Thyroid gland (tissue), 4 donors: ENCODE measurements at regions not wholly inside any gene's neighbourhood (a gene's known extent, or its start where the extent isn't known, plus 50 kb on each side); places are given as distances from the start of the nearest gene placed in this dataset.
"Not testable (repeated sequence)": the region's sequence is repeated elsewhere in the genome, so short reads cannot be mapped to it uniquely, and the experiment has no call there.

Experiments
- DNase-seq, 2 donors: peaks; one replicate each; pipeline ENCODE4 v3.0.0-alpha.2; 2019
- H3K27ac ChIP-seq, 3 donors: fragments of 200-600 bp; sonication (generic); 1 replicate in 2 of 3; 2 replicates in 1 of 3; pipeline ENCODE4 v1.5.1; 2016 to 2019; ENCODE audit warnings: mild to moderate bottlenecking in 1 of 3, moderate library complexity in 1 of 3
- H3K27me3 ChIP-seq: fragments of 200-600 bp; sonication (generic); one replicate; pipeline ENCODE4 v1.5.1; 2019
- H3K36me3 ChIP-seq, 2 donors: fragments of 200-600 bp; sonication (generic); one replicate each; pipeline ENCODE4 v1.5.1; 2016 to 2019
- H3K4me1 ChIP-seq, 2 donors: fragments of 200-600 bp; sonication (generic); one replicate each; pipeline ENCODE4 v1.5.1; 2017 to 2019
- H3K4me3 ChIP-seq, 3 donors: fragments of 200-600 bp; sonication (generic); replicated peaks in 1 of 3; 1 replicate in 2 of 3; 2 replicates in 1 of 3; pipeline ENCODE4 v1.5.1; 2016; ENCODE audit warnings: mild to moderate bottlenecking in 1 of 3
- H3K9me3 ChIP-seq: fragments of 200-600 bp; sonication (generic); one replicate; pipeline ENCODE4 v1.5.1; 2017
- POLR2A ChIP-seq, 2 donors: fragments of 450-650 bp; IDR thresholded peaks; one replicate each; pipeline ENCODE4 v1.6.1; 2017; ENCODE audit warnings: antibody characterized with exemption in 2 of 2, mild to moderate bottlenecking in 2 of 2, moderate library complexity in 1 of 2
- WGBS, 2 donors: methylation state at CpG; one replicate each; pipeline ENCODE4 v1.1.5; 2017; 5-methylcytosine and 5-hydroxymethylcytosine counted together
- intact Hi-C: fragments of 100-400 bp; cut with DNase I; formaldehyde crosslinking; loops from one replicate; pipeline ENCODE4 v1.15.1; 2023
- TF ChIP-seq, protein P1 (sequence below), 6 experiments: fragments of 200-600 bp in 3 of 6; fragments of 450-650 bp in 3 of 6; sonication (generic) in 3 of 6; IDR thresholded peaks; one replicate each; pipeline ENCODE4 v1.5.1; 2016 to 2019; ENCODE audit warnings: antibody characterized with exemption in 6 of 6, mild to moderate bottlenecking in 2 of 6, inconsistent platforms in 1 of 6, moderate library complexity in 1 of 6

DNA sequence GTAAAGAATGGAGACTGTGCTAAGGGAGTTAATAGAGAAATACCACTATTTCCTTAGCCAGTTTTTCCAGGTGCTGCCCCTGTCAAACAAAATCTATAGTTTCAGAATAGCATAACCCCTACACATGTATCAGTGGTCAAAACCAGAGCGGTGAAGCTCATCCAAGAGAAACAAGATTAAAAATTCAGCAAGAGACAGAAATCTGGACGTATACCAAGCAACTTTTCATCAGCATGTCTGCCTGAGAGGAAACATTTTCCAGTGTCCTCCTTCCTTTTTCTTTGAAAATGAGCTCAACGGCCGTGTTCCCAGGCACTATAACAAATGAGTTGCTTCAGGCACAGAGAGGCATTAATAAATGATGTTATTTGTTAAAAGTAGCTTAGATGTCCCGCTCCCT is 416.5 kb downstream of the BCKDHB start:
- Histone ChIP-seq H3K9me3 (no peaks in the 10 kb centered on the region), H3K27me3 (no peaks in the 10 kb centered on the region), H3K36me3 (no peaks in the 10 kb centered on the region), H3K4me3 (no peak overlapping the region), H3K4me1 (no peaks in the 10 kb centered on the region), H3K27ac (peak overlapping the region in 1 of 3 donors; percentile 15)
- no peak for DNase-seq
- no peak for TF ChIP-seq POLR2A (IDR thresholded peaks at IDR 0.05)
- TF ChIP-seq, protein P1, sequence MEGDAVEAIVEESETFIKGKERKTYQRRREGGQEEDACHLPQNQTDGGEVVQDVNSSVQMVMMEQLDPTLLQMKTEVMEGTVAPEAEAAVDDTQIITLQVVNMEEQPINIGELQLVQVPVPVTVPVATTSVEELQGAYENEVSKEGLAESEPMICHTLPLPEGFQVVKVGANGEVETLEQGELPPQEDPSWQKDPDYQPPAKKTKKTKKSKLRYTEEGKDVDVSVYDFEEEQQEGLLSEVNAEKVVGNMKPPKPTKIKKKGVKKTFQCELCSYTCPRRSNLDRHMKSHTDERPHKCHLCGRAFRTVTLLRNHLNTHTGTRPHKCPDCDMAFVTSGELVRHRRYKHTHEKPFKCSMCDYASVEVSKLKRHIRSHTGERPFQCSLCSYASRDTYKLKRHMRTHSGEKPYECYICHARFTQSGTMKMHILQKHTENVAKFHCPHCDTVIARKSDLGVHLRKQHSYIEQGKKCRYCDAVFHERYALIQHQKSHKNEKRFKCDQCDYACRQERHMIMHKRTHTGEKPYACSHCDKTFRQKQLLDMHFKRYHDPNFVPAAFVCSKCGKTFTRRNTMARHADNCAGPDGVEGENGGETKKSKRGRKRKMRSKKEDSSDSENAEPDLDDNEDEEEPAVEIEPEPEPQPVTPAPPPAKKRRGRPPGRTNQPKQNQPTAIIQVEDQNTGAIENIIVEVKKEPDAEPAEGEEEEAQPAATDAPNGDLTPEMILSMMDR (IDR thresholded peaks at IDR 0.05): no peak
- intact Hi-C loops: no loop called here
- 61 to 68% methylated on average over 5 of the region's 5 CpGs for WGBS, 2 donors

DNA sequence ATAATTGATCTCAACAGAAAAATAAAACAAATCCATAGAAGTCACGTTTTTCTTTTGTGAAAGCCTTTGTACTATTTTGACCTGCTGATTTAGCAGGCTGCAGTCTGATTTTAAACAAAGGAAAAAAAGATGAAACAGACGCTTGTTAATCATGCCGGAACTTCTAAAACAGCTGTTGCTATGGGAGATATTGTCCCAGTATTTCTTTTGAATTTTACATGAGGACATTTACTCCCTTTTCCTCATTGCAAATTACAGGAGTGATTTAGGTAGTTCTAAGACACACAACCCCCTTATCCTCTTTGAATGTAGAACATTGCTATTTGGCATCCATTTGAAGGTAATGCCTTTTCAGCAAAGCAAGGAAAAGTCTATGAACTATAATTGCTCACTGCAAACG is 416.1 kb downstream of the BCKDHB start:
- no peaks in the 10 kb centered on the region for H3K4me1 ChIP-seq
- H3K27ac ChIP-seq: peak overlapping the region in 1 of 3 donors; percentile 15
- 54 to 74% methylated on average over 4 of the region's 4 CpGs for WGBS, 2 donors
- TF ChIP-seq POLR2A (IDR thresholded peaks at IDR 0.05): no peak
- TF ChIP-seq, protein P1 (IDR thresholded peaks at IDR 0.05): no peak
- no peak overlapping the region for H3K4me3 ChIP-seq
- no peaks in the 10 kb centered on the region for H3K9me3 ChIP-seq
- DNase-seq: no peak
- no peaks in the 10 kb centered on the region for H3K27me3 ChIP-seq
- no peaks in the 10 kb centered on the region for H3K36me3 ChIP-seq
- intact Hi-C loops: no loop called here

DNA sequence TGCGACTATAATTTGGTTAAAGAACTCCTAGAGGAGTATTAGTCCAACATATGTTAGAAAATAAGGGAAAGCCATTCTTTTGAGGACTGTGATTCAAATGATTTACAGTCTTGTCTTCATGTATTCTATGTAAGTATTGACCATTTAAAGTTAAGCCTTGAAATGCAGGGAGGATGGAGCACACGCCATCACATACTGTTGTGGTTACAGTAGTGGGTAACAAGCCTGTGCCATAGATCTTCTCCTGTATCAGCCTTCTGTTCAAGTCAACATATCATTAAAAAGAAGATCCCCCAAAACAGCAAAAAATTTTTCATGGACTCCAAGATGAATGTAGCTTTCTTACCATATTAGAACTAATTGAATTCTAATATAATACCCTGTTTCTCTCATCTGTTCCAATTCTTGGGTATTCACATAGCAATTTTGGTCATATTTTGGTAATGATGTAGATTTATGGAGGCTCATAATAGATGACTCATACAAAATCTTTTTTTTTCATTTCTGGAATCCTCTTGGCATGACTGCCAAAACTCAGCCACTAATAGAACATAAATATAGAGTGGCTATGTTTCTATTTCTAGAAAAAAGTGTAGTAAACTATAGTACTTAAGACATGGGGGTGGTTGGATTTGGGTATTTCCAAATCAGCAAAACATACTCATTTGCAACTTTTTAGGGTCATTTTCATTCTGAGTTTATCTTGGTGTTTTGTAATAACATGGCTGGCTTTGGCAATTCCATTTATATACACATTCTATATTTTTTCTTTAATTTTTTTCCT is 413.5 kb downstream of the BCKDHB start:
- intact Hi-C loops: no loop called here
- 95 to 97% methylated on average over 2 of the region's 2 CpGs for WGBS, 2 donors
- H3K4me1 ChIP-seq: no peaks in the 10 kb centered on the region
- DNase-seq: no peak
- H3K27ac ChIP-seq: no peak overlapping the region
- TF ChIP-seq, protein P1 (IDR thresholded peaks at IDR 0.05): no peak
- TF ChIP-seq POLR2A (IDR thresholded peaks at IDR 0.05): no peak
- no peaks in the 10 kb centered on the region for H3K36me3 ChIP-seq
- no peaks in the 10 kb centered on the region for H3K9me3 ChIP-seq
- H3K4me3 ChIP-seq: no peak overlapping the region
- H3K27me3 ChIP-seq: no peaks in the 10 kb centered on the region

DNA sequence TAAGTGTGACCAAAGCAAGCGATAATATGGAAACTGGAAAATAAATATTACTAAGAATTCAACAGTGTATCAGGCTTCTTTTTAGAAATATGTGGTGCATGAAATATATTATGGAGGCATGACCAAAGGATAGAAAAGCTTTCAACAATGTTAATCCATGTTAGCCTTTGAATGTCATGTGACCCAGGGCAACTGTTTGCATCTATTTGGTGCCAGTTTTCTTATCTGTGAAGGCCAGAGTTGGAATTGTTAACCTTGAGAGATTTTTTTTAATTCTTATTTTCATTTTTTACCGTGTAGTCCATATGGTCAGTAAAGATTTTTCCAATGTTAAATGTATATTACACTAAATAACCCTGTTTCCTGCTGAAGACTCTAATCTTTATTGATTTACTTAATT is 411.1 kb downstream of the BCKDHB start:
- Histone ChIP-seq H3K4me3 (no peak overlapping the region), H3K36me3 (no peaks in the 10 kb centered on the region), H3K27ac (no peak overlapping the region), H3K9me3 (no peaks in the 10 kb centered on the region), H3K27me3 (no peaks in the 10 kb centered on the region), H3K4me1 (no peaks in the 10 kb centered on the region)
- 91 to 93% methylated on average over 2 of the region's 2 CpGs for WGBS, 2 donors
- DNase-seq: no peak
- TF ChIP-seq, protein P1 (IDR thresholded peaks at IDR 0.05): no peak
- no peak for TF ChIP-seq POLR2A (IDR thresholded peaks at IDR 0.05)
- intact Hi-C loops: no loop called here

DNA sequence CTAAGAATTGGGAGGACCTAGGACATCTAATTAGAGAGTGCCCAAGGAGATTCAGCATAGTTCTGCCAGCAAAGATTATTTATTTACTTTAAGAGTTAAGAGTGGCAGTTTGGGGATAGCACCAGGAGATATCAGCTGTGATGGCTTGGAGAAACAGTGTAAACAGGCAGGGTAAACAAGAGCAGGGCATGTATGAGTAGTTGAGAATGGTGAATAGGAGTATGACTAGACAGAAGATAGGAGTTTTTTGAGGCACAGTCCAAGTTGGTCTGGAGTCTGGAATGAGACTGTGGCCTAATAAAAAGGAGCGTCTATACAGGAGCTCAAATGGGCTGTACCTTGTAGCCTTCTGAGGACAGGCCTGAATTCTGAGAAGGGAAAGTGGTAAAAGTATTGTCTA is 404.1 kb downstream of the BCKDHB start:
- H3K27me3 ChIP-seq, H3K27ac ChIP-seq, intact Hi-C loops, H3K4me3 ChIP-seq, H3K4me1 ChIP-seq, DNase-seq, H3K9me3 ChIP-seq, H3K36me3 ChIP-seq: not testable (repeated sequence)
- 95 to 100% methylated on average over 1 of the region's 1 CpG for whole genome bisulfite sequencing, 2 donors
